ENCODE measurements at regions not wholly inside any gene's neighbourhood (a gene's known extent, or its start where the extent isn't known, plus 50 kb on each side); places are given as distances from the start of the nearest gene placed in this dataset.
"Not testable (repeated sequence)": the region's sequence is repeated elsewhere in the genome, so short reads cannot be mapped to it uniquely, and the experiment has no call there.

GRCh38 chr10:3892440-3893425 is 107.7 kb upstream of the KLF6 start:
- intact Hi-C loops (cut with DNase I): no loop called here

DNA sequence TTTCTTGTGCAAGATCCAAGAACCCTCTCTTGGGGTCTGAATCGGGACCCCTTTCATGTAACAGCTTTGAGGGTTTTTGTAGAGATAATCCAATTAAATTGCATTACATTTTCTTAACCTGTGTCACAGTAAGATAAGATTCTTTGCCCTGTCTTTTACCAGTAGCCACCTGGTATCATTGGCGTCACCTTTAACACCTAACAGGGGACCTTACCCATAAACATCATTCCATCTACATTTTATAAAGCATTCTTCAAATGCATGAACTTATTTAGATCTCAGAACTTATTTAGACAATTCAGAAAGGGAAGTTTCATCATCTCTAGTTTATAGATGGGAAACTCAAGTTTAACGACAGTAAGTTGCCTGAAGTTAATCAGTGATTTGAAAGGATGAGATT is 106.4 kb upstream of the KLF6 start:
- no peak for ATAC-seq (ENCODE audit: poor library complexity)
- intact Hi-C loops (cut with DNase I): no loop called here
- DNase-seq: no peak

More at GRCh38 chr10:3892440-3893425, 107.7 kb upstream of the KLF6 start:
- ATAC-seq (ENCODE audit: poor library complexity) (no peak), DNase-seq (no peak)

- intact Hi-C loops (cut with DNase I): no loop called here
- DNase-seq: no peak
- no peak for ATAC-seq (ENCODE audit: poor library complexity)
Observed at GRCh38 chr10:3890602-3891352, 105.8 kb upstream of the KLF6 start.

- DNase-seq (no peak), ATAC-seq (ENCODE audit: poor library complexity) (no peak)
- intact Hi-C loops (cut with DNase I): no loop called here
Observed at GRCh38 chr10:3889961-3890522, 105.0 kb upstream of the KLF6 start.

DNA sequence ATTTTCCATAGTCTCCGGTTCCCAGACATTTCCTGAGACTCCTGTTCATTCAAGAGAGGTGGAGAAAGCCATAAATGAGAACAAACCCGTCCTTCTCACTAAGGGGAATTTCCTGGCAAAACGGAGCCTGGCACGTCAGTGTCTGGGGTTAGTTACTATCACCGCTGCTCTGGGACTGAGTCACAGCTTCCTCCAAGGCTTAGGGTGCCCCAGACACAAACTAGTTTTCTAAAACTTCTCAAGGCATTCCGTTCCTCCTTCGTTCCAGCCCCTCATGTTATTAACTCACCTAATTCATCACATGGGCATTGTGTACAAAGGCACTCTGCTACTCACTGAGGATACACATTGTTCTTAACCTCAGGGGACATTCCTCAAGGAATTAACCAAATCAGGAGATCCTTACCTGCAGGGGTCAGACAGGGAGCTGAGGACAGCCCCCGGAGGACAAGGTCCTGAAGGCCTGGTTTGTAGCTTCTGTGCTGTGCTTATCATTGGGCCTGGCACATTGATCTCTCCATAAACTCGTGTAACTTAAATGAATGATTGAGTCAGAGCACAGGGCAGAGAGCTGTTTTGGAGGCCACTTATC is 103.0 kb upstream of the KLF6 start:
- no peak for DNase-seq
- ATAC-seq (ENCODE audit: poor library complexity): no peak
- intact Hi-C loops (cut with DNase I): no loop called here

GRCh38 chr10:3887404-3887803 is 102.4 kb upstream of the KLF6 start:
- DNase-seq (no peak), ATAC-seq (ENCODE audit: poor library complexity) (no peak)
- intact Hi-C loops (cut with DNase I): no loop called here

DNA sequence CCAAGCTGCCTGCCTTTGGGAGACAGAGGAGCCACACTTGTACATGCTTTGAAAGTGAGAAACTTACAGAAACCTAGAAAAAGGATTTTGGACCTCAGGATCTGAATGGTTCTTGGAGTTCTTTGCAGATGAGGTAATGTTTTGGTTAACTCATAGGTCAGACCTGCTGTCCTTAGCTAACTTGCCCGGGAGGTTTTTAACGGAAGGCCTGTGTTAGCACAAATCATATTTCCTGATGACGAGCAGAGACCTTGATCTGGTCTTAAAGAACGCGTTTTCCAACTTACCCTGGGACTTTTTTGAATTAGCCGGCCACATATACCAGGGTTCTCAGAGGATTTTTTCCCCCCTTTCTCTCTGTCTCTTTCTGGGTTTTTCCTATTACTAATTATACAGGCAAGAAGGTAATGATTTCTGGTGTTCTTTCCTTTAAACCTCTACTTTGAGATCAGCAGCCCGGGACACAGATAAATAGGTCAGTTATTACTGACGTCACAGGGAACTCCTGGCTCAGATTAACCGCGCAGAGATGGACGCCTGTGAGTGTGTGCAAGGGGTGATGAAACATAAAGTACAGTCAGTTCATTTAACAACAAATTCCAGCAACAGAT is 101.7 kb upstream of the KLF6 start:
- peak; percentile 90 for ATAC-seq (ENCODE audit: poor library complexity)
- DNase-seq: peak; percentile 50
- intact Hi-C loops (cut with DNase I): no loop called here

- intact Hi-C loops (cut with DNase I): no loop called here
- peak; percentile 76 for ATAC-seq (ENCODE audit: poor library complexity)
- peak; percentile 78 for DNase-seq
Observed at GRCh38 chr10:3886191-3886590, 101.2 kb upstream of the KLF6 start.

DNA sequence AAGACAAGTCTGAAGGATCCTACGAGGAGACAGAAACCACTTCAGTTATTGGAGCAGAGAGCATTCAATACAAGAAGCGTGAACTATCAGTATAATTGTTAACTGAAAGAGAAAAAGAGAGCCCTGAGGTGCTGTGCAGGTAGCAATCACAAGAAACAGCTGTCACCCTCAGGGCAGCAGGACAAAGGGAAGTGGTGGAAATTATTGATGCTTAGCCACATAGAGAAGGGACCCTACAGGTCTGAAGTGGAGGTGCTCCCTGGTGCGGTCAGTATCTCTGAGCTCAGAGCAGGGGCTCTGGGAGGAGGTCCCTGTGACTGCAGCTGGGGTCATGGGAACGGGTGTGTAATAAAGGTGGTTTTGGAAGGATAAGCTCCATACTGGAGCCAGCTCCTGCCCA is 97.8 kb upstream of the KLF6 start:
- intact Hi-C loops (cut with DNase I): no loop called here
- DNase-seq: no peak

GRCh38 chr10:3881622-3882021 is 96.6 kb upstream of the KLF6 start:
- DNase-seq (no peak), ATAC-seq (ENCODE audit: poor library complexity) (no peak)
- intact Hi-C loops (cut with DNase I): no loop called here

More for the DNA sequence above, 97.8 kb upstream of the KLF6 start:
- ATAC-seq (ENCODE audit: poor library complexity): no peak

GRCh38 chr10:3879073-3879472 is 94.1 kb upstream of the KLF6 start:
- ATAC-seq (ENCODE audit: poor library complexity) (no peak), DNase-seq (no peak)
- intact Hi-C loops (cut with DNase I): no loop called here

DNA sequence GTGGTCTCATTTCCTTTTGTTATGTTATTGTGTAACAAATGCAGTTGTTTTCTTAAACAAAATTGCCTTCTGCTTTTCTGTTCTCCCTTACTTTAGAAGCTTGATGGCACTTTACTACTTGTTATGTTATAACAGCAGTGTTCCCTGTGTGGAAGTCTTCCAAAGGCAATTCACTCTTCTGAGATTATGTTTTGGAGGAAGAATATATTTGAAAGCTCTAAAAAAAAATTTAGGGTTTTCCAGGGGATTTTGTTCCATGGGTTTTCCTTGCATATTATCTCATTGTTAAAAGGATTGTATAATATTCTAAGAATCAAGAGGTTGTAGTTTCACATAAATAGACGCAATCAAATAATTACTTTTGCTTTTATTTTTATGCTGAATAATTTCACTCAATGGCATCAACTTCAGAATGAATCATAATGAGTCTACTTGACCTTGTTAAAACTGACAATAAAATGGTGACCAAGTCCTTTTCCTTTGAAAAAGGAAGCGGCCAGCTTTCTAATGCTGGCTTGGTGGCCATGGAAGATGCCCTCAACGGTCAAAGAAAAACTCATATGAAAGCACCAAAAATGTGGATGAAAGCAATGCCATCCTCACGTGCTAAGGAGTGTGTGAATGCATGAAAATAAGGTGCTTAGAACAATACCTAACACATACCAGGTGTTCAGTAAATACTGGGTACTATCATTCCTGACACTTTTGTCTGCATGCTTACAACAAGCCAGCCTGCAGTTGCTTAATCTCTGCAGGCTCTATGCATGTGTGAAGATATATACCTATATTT is 92.4 kb upstream of the KLF6 start:
- no peak for ATAC-seq (ENCODE audit: poor library complexity)
- DNase-seq: no peak
- intact Hi-C loops (cut with DNase I): no loop called here

- ATAC-seq (ENCODE audit: poor library complexity): no peak
- intact Hi-C loops (cut with DNase I): no loop called here
- DNase-seq: no peak
Observed at GRCh38 chr10:3876350-3876962, 91.4 kb upstream of the KLF6 start.

- no peak for ATAC-seq (ENCODE audit: poor library complexity)
- DNase-seq: no peak
- intact Hi-C loops (cut with DNase I): no loop called here
Observed at GRCh38 chr10:3875842-3876235, 90.8 kb upstream of the KLF6 start.

GRCh38 chr10:3874990-3875841 is 90.2 kb upstream of the KLF6 start:
- intact Hi-C loops (cut with DNase I): no loop called here
- DNase-seq (no peak), ATAC-seq (ENCODE audit: poor library complexity) (peak; percentile 67)

GRCh38 chr10:3874610-3874989 is 89.6 kb upstream of the KLF6 start:
- ATAC-seq (ENCODE audit: poor library complexity); intact Hi-C loops (cut with DNase I); DNase-seq: not testable (repeated sequence)
